ENCODE measurements at regions not wholly inside any gene's neighbourhood (a gene's known extent, or its start where the extent isn't known, plus 50 kb on each side); places are given as distances from the start of the nearest gene placed in this dataset.
"Not testable (repeated sequence)": the region's sequence is repeated elsewhere in the genome, so short reads cannot be mapped to it uniquely, and the experiment has no call there.

DNA sequence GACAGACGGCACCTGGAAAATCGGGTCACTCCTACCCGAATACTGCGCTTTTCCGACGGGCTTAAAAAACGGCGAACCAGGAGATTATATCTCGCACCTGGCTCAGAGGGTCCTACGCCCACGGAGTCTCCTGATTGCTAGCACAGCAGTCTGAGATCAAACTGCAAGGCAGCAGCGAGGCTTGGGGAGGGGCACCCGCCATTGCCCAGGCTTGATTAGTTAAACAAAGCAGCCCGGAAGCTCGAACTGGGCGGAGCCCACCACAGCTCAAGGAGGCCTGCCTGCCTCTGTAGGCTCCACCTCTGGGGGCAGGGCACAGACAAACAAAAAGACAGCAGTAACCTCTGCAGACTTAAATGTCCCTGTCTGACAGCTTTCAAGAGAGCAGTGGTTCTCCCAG lies 197.5 kb upstream of the FAT3 start:
- TF ChIP-seq, protein P1, sequence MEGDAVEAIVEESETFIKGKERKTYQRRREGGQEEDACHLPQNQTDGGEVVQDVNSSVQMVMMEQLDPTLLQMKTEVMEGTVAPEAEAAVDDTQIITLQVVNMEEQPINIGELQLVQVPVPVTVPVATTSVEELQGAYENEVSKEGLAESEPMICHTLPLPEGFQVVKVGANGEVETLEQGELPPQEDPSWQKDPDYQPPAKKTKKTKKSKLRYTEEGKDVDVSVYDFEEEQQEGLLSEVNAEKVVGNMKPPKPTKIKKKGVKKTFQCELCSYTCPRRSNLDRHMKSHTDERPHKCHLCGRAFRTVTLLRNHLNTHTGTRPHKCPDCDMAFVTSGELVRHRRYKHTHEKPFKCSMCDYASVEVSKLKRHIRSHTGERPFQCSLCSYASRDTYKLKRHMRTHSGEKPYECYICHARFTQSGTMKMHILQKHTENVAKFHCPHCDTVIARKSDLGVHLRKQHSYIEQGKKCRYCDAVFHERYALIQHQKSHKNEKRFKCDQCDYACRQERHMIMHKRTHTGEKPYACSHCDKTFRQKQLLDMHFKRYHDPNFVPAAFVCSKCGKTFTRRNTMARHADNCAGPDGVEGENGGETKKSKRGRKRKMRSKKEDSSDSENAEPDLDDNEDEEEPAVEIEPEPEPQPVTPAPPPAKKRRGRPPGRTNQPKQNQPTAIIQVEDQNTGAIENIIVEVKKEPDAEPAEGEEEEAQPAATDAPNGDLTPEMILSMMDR (IDR thresholded peaks at IDR 0.05; ENCODE audit: low read depth, low read length, poor library complexity, severe bottlenecking), result not testable (repeated sequence)
- not testable (repeated sequence) for TF ChIP-seq EZH2phosphoT487 (IDR thresholded peaks at IDR 0.05; ENCODE audit: borderline replicate concordance, low read length)

Measured in DOHH2 (cell line).